SK-N-SH (cell line): ENCODE measurements at regions not wholly inside any gene's neighbourhood (a gene's known extent, or its start where the extent isn't known, plus 50 kb on each side); places are given as distances from the start of the nearest gene placed in this dataset.

Experiments
- CTCF ChIA-PET: fragments of 300-600, 350-600 bp; formaldehyde crosslinking; extraction: SDS; loops from one replicate; lab custom pipeline; 2021; lab: Yijun Ruan, JAX
- POLR2A ChIA-PET: fragments of 350-600 bp; sonication (Branson Sonifier 250); formaldehyde crosslinking; extraction: SDS; loops from one replicate; lab custom pipeline; 2020; ENCODE audit warnings: antibody characterized with exemption, inconsistent platforms; lab: Yijun Ruan, JAX
- DNase-seq: peaks from one replicate; pipeline ENCODE4 v3.0.0; 2012
- H2AFZ ChIP-seq: fragments of 200-600 bp; sonication (generic); 2 replicates; pipeline ENCODE4 v1.8.1; 2016; ENCODE audit warnings: antibody characterized with exemption, mild to moderate bottlenecking, low read depth
- H3F3A ChIP-seq: fragments of 200-600 bp; sonication (generic); replicated peaks from 2 replicates; pipeline ENCODE3; 2016; ENCODE audit warnings: antibody characterized with exemption, mild to moderate bottlenecking; ENCODE audit not compliant: insufficient read depth
- H3K27ac ChIP-seq, 2 experiments: fragments of 200-500 bp in 1 of 2; fragments of 200-600 bp in 1 of 2; sonication (Bioruptor generic) in 1 of 2; sonication (generic), shearing (Covaris generic) in 1 of 2; 2 replicates each; pipeline versions ENCODE4 v1.5.1 to v1.6.1; 2014 to 2016; ENCODE audit warnings: low read depth in 2 of 2, inconsistent platforms in 1 of 2, low read length in 1 of 2, mild to moderate bottlenecking in 1 of 2, mixed read lengths in 1 of 2
- H3K27me3 ChIP-seq: fragments of 200-600 bp; sonication (generic), shearing (Covaris generic); 2 replicates; pipeline ENCODE4 v1.6.1; 2016; ENCODE audit warnings: mixed run types; ENCODE audit not compliant: insufficient read depth
- H3K36me3 ChIP-seq, 2 experiments: fragments of 200-500 bp in 1 of 2; fragments of 200-600 bp in 1 of 2; sonication (Bioruptor generic) in 1 of 2; sonication (generic) in 1 of 2; replicated peaks in 1 of 2; 2 replicates each; pipeline versions ENCODE3 to v1.5.1; 2014 to 2016; ENCODE audit warnings: low read length in 1 of 2, mild to moderate bottlenecking in 1 of 2; ENCODE audit not compliant: insufficient read depth in 2 of 2, control insufficient read depth in 1 of 2
- H3K4me1 ChIP-seq, 2 experiments: fragments of 200-500 bp in 1 of 2; fragments of 200-600 bp in 1 of 2; sonication (Bioruptor generic) in 1 of 2; sonication (generic), shearing (Covaris generic) in 1 of 2; 2 replicates each; pipeline versions ENCODE4 v1.5.1 to v1.6.1; 2014 to 2016; ENCODE audit warnings: low read depth in 1 of 2, low read length in 1 of 2, mixed run types in 1 of 2; ENCODE audit not compliant: insufficient read depth in 2 of 2, control insufficient read depth in 1 of 2
- H3K4me2 ChIP-seq: fragments of 200-600 bp; sonication (generic), shearing (Covaris generic); 2 replicates; pipeline ENCODE4 v1.6.1; 2017; ENCODE audit warnings: mixed run types
- H3K4me3 ChIP-seq, 2 experiments: fragments of 200-500 bp in 1 of 2; fragments of 200-600 bp in 1 of 2; sonication (Bioruptor generic) in 1 of 2; sonication (generic), shearing (Covaris generic) in 1 of 2; 2 replicates each; pipeline versions ENCODE4 v1.5.1 to v1.8.1; 2014 to 2016; ENCODE audit warnings: low read depth in 2 of 2, inconsistent platforms in 1 of 2, low read length in 1 of 2, mild to moderate bottlenecking in 1 of 2, mixed read lengths in 1 of 2, moderate library complexity in 1 of 2
- H3K79me2 ChIP-seq: fragments of 200-600 bp; sonication (generic); 2 replicates; pipeline ENCODE4 v1.8.1; 2017; ENCODE audit warnings: mild to moderate bottlenecking; ENCODE audit not compliant: insufficient read depth
- H3K9ac ChIP-seq: fragments of 200-600 bp; sonication (generic); 2 replicates; pipeline ENCODE4 v1.6.1; 2017; ENCODE audit warnings: mixed run types
- H3K9me2 ChIP-seq: fragments of 200-600 bp; sonication (generic); 2 replicates; pipeline ENCODE4 v1.6.1; 2017; ENCODE audit warnings: mixed run types
- H3K9me3 ChIP-seq: fragments of 200-600 bp; sonication (generic); 2 replicates; pipeline ENCODE4 v1.6.1; 2017; ENCODE audit warnings: mixed run types, mild to moderate bottlenecking, moderate library complexity
- H4K20me1 ChIP-seq: fragments of 200-600 bp; sonication (generic); 2 replicates; pipeline ENCODE4 v1.6.1; 2017; ENCODE audit warnings: mild to moderate bottlenecking, mixed run types; ENCODE audit not compliant: insufficient read depth
- FOSL2 ChIP-seq: IDR thresholded peaks from 2 replicates; pipeline ENCODE4 v1.4.0; 2012; ENCODE audit warnings: low read depth, mild to moderate bottlenecking, moderate library complexity, borderline replicate concordance
- FOXM1 ChIP-seq: IDR thresholded peaks from 2 replicates; pipeline ENCODE4 v1.4.0; 2012; ENCODE audit warnings: low read depth, mild to moderate bottlenecking
- IRF3 ChIP-seq: fragments of 150-350 bp; IDR thresholded peaks from 2 replicates; pipeline ENCODE4 v1.6.1; 2016; ENCODE audit warnings: mild to moderate bottlenecking, low read depth, low read length
- NRF1 ChIP-seq: IDR thresholded peaks from 2 replicates; pipeline ENCODE4 v1.6.1; 2012; ENCODE audit warnings: low read depth, mild to moderate bottlenecking, low read length
- POLR2AphosphoS5 ChIP-seq: IDR thresholded peaks from 2 replicates; pipeline ENCODE4 v1.6.1; 2012; ENCODE audit warnings: low read depth, low read length
- RAD21 ChIP-seq: IDR thresholded peaks from 2 replicates; pipeline ENCODE4 v1.6.1; 2012; ENCODE audit warnings: mild to moderate bottlenecking, low read length
- TCF12 ChIP-seq: IDR thresholded peaks from 2 replicates; pipeline ENCODE4 v1.4.0; 2012
- WGBS: methylation state at CpG from one replicate; pipeline ENCODE4 v1.1.6; 2017; ENCODE audit warnings: low lambda C conversion rate; 5-methylcytosine and 5-hydroxymethylcytosine counted together

GRCh38 chr4:35105486-35105885 lies 1138.8 kb downstream of the ARAP2 start:
- CTCF ChIA-PET, result no interaction called here
- H4K20me1 ChIP-seq, result no peaks in the 10 kb centered on the region
- no peaks in the 10 kb centered on the region for H3K27me3 ChIP-seq
- 13% methylated on average over 4 of the region's 4 CpGs for WGBS
- POLR2A ChIA-PET, result no interaction called here
- no peak overlapping the region for H3K9ac ChIP-seq
- no peaks in the 10 kb centered on the region for H3K36me3 ChIP-seq
- TF ChIP-seq POLR2AphosphoS5, result no peak
- no peak overlapping the region for H3K4me3 ChIP-seq
- no peaks in the 10 kb centered on the region for H3K4me1 ChIP-seq
- no peak overlapping the region for H3K27ac ChIP-seq
- H3K4me2 ChIP-seq, result no peak overlapping the region
- no peaks in the 10 kb centered on the region for H3F3A ChIP-seq
- no peak overlapping the region for H2AFZ ChIP-seq
- no peaks in the 10 kb centered on the region for H3K9me2 ChIP-seq
- no peaks in the 10 kb centered on the region for H3K79me2 ChIP-seq
- no peak for DNase-seq
- H3K9me3 ChIP-seq, result no peaks in the 10 kb centered on the region

GRCh38 chr4:35106091-35106734 lies 1138.1 kb downstream of the ARAP2 start:
- CTCF ChIA-PET, result no interaction called here

DNA sequence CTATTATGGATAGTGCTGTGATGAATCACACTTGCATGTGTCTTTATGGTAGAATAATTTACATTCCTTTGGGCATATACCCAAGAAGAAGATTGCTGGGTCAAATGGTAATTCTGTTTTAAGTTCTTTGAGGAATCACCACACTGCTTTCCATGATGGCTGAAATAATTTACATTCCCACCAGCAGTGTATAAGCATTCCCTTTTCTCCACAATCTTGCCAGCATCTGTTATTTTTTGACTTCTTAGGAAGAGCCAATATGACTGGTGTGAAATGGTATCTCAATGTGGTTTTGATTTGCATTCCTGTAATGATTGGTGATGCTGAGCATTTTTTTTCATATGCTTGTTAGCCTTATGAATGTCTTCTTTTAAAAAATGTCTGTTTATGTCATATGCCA lies 1120.2 kb downstream of the ARAP2 start:
- H3K9me2 ChIP-seq, result no peaks in the 10 kb centered on the region

More at GRCh38 chr4:35106091-35106734, 1138.1 kb downstream of the ARAP2 start:
- Histone ChIP-seq H3K4me2 (no peak overlapping the region), H3K4me1 (no peaks in the 10 kb centered on the region), H3F3A (no peaks in the 10 kb centered on the region), H3K9ac (no peak overlapping the region), H3K27ac (no peak overlapping the region)
- WGBS, result 50% methylated on average over 11 of the region's 13 CpGs
- POLR2A ChIA-PET, result no interaction called here
- TF ChIP-seq NRF1 (no peak), FOXM1 (no peak)
- TF ChIP-seq, all 33 proteins: peak for 0
- Histone ChIP-seq H3K9me2 (no peaks in the 10 kb centered on the region), H2AFZ (no peak overlapping the region), H3K4me3 (no peak overlapping the region), H4K20me1 (no peaks in the 10 kb centered on the region), H3K36me3 (no peaks in the 10 kb centered on the region), H3K27me3 (no peaks in the 10 kb centered on the region), H3K9me3 (no peaks in the 10 kb centered on the region), H3K79me2 (no peaks in the 10 kb centered on the region)
- no peak for DNase-seq

More for the DNA sequence above, 1120.2 kb downstream of the ARAP2 start:
- TF ChIP-seq TCF12 (no peak), FOSL2 (no peak), IRF3 (no peak), RAD21 (no peak)
- H3K27me3 ChIP-seq, result no peaks in the 10 kb centered on the region
- ChIA-PET POLR2A (no interaction called here), CTCF (no interaction called here)
- H2AFZ ChIP-seq, result no peak overlapping the region
- no peaks in the 10 kb centered on the region for H3F3A ChIP-seq
- H3K9me3 ChIP-seq, result no peaks in the 10 kb centered on the region
- H4K20me1 ChIP-seq, result no peaks in the 10 kb centered on the region
- no peak overlapping the region for H3K27ac ChIP-seq
- H3K9ac ChIP-seq, result no peak overlapping the region
- no peak overlapping the region for H3K4me2 ChIP-seq
- no peaks in the 10 kb centered on the region for H3K4me1 ChIP-seq
- H3K36me3 ChIP-seq, result no peaks in the 10 kb centered on the region
- DNase-seq, result no peak
- H3K4me3 ChIP-seq, result no peak overlapping the region
- no peaks in the 10 kb centered on the region for H3K79me2 ChIP-seq
